OCI-LY1 (cell line): ENCODE measurements at regions not wholly inside any gene's neighbourhood (a gene's known extent, or its start where the extent isn't known, plus 50 kb on each side); places are given as distances from the start of the nearest gene placed in this dataset.

Experiments used
- H2AFZ ChIP-seq: fragments of 200-600 bp; sonication (generic), shearing (Covaris generic); 2 replicates; pipeline ENCODE4 v1.6.0; 2014; ENCODE audit warnings: antibody characterized with exemption, mild to moderate bottlenecking, low read length
- H3F3A ChIP-seq: fragments of 200-600 bp; sonication (generic), shearing (Covaris generic); 2 replicates; pipeline ENCODE4 v1.6.0; 2014; ENCODE audit warnings: mild to moderate bottlenecking, antibody characterized with exemption, low read length, moderate library complexity; ENCODE audit not compliant: insufficient read depth
- H3K27ac ChIP-seq: fragments of 200-600 bp; sonication (generic); 2 replicates; pipeline ENCODE4 v1.5.1; 2014; ENCODE audit warnings: low read length, mixed run types, mild to moderate bottlenecking, low read depth; ENCODE audit not compliant: poor library complexity, severe bottlenecking
- H3K27me3 ChIP-seq: fragments of 200-600 bp; sonication (generic); 2 replicates; pipeline ENCODE4 v1.6.0; 2014; ENCODE audit warnings: antibody characterized with exemption, mild to moderate bottlenecking, low read length, moderate library complexity; ENCODE audit not compliant: insufficient read depth
- H3K36me3 ChIP-seq: fragments of 200-600 bp; sonication (generic); 2 replicates; pipeline ENCODE4 v1.6.1; 2014; ENCODE audit warnings: mild to moderate bottlenecking, antibody characterized with exemption, low read length, moderate library complexity, mixed read lengths; ENCODE audit not compliant: insufficient read depth
- H3K4me1 ChIP-seq: fragments of 200-600 bp; sonication (generic); 2 replicates; pipeline ENCODE4 v1.5.1; 2014; ENCODE audit warnings: mild to moderate bottlenecking, low read length, moderate library complexity; ENCODE audit not compliant: insufficient read depth, severe bottlenecking
- H3K4me2 ChIP-seq: fragments of 200-600 bp; sonication (generic), shearing (Covaris generic); 2 replicates; pipeline ENCODE4 v1.6.1; 2014; ENCODE audit warnings: low read length
- H3K4me3 ChIP-seq: fragments of 200-600 bp; sonication (generic); 2 replicates; pipeline ENCODE4 v1.5.1; 2014; ENCODE audit warnings: low read length, low read depth, mild to moderate bottlenecking, mixed read lengths; ENCODE audit not compliant: poor library complexity, severe bottlenecking
- H3K79me2 ChIP-seq: fragments of 200-600 bp; shearing (Covaris generic); 2 replicates; pipeline ENCODE4 v1.6.1; 2016; ENCODE audit warnings: mixed run types, low read length, mixed read lengths; ENCODE audit not compliant: insufficient read depth
- H3K9ac ChIP-seq: fragments of 200-600 bp; sonication (generic), shearing (Covaris generic); 2 replicates; pipeline ENCODE4 v1.6.1; 2014; ENCODE audit warnings: mild to moderate bottlenecking, low read length, mixed read lengths
- H3K9me2 ChIP-seq: fragments of 200-600 bp; sonication (generic), shearing (Covaris generic); 2 replicates; pipeline ENCODE4 v1.6.1; 2014; ENCODE audit warnings: low read depth, mild to moderate bottlenecking, low read length, mixed read lengths
- H3K9me3 ChIP-seq: fragments of 200-600 bp; shearing (Covaris generic); 2 replicates; pipeline ENCODE4 v1.6.1; 2014; ENCODE audit warnings: low read length, mixed read lengths
- H4K20me1 ChIP-seq: fragments of 200-600 bp; sonication (generic), shearing (Covaris generic); 2 replicates; pipeline ENCODE4 v1.6.0; 2016; ENCODE audit warnings: mild to moderate bottlenecking, low read length; ENCODE audit not compliant: insufficient read depth
- EZH2 ChIP-seq: fragments of 200-600 bp; sonication (generic), shearing (Covaris generic); IDR thresholded peaks from 2 replicates; pipeline ENCODE4 v1.8.0; 2017; ENCODE audit warnings: borderline replicate concordance, mixed run types, mild to moderate bottlenecking, antibody characterized with exemption, low read length, moderate library complexity, mixed read lengths
- TF ChIP-seq, protein P1 (sequence below): fragments of 200-600 bp; sonication (generic), shearing (Covaris generic); IDR thresholded peaks from 2 replicates; pipeline ENCODE4 v1.5.1; 2017; ENCODE audit warnings: mild to moderate bottlenecking, antibody characterized with exemption, low read length, moderate library complexity, mixed read lengths

DNA sequence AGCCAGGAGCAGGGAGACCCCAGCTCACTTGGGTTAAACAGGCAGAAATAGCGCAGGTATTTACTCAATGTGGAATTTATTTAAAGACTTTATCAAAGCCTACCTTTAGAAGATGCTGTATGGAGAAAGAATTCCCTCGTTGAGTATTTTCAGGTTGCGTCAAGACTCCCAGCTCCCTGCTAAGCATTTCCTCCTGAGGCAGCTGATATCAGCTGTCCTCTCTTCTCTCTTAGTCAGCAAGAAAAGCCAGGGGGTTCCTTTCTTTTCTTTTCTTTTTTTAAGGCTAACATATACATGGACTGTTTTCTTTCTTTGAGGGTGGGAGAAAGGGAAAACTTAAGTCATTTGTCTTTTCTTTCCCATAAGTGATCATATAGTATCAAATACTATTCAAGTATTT is 125.8 kb upstream of the POU2AF2 start:
- TF ChIP-seq, protein P1, sequence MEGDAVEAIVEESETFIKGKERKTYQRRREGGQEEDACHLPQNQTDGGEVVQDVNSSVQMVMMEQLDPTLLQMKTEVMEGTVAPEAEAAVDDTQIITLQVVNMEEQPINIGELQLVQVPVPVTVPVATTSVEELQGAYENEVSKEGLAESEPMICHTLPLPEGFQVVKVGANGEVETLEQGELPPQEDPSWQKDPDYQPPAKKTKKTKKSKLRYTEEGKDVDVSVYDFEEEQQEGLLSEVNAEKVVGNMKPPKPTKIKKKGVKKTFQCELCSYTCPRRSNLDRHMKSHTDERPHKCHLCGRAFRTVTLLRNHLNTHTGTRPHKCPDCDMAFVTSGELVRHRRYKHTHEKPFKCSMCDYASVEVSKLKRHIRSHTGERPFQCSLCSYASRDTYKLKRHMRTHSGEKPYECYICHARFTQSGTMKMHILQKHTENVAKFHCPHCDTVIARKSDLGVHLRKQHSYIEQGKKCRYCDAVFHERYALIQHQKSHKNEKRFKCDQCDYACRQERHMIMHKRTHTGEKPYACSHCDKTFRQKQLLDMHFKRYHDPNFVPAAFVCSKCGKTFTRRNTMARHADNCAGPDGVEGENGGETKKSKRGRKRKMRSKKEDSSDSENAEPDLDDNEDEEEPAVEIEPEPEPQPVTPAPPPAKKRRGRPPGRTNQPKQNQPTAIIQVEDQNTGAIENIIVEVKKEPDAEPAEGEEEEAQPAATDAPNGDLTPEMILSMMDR = no peak
- no peak for TF ChIP-seq EZH2
- no peak overlapping the region for H3K9ac ChIP-seq

GRCh38 chr11:111115890-111116289 is 129.6 kb upstream of the POU2AF2 start:
- H4K20me1 ChIP-seq = no peaks in the 10 kb centered on the region
- no peaks in the 10 kb centered on the region for H3K9me2 ChIP-seq
- no peak for TF ChIP-seq EZH2
- TF ChIP-seq, protein P1 = no peak
- H3K9me3 ChIP-seq = no peaks in the 10 kb centered on the region
- H3K27me3 ChIP-seq = no peaks in the 10 kb centered on the region
- no peak overlapping the region for H3K27ac ChIP-seq
- no peak overlapping the region for H3K4me2 ChIP-seq
- no peaks in the 10 kb centered on the region for H3F3A ChIP-seq
- H2AFZ ChIP-seq = no peak overlapping the region
- H3K36me3 ChIP-seq = no peaks in the 10 kb centered on the region
- peaks cover 9% of the 10 kb centered on the region for H3K4me1 ChIP-seq
- no peak overlapping the region for H3K9ac ChIP-seq
- no peak overlapping the region for H3K4me3 ChIP-seq
- no peaks in the 10 kb centered on the region for H3K79me2 ChIP-seq

More for the DNA sequence above, 125.8 kb upstream of the POU2AF2 start:
- H3K4me3 ChIP-seq = no peak overlapping the region
- no peak overlapping the region for H3K27ac ChIP-seq
- H3K4me1 ChIP-seq = peaks cover 5% of the 10 kb centered on the region
- no peaks in the 10 kb centered on the region for H3F3A ChIP-seq
- no peaks in the 10 kb centered on the region for H3K79me2 ChIP-seq
- no peak overlapping the region for H2AFZ ChIP-seq
- no peaks in the 10 kb centered on the region for H3K27me3 ChIP-seq
- H4K20me1 ChIP-seq = no peaks in the 10 kb centered on the region
- no peaks in the 10 kb centered on the region for H3K9me3 ChIP-seq
- H3K36me3 ChIP-seq = no peaks in the 10 kb centered on the region
- no peak overlapping the region for H3K4me2 ChIP-seq
- no peaks in the 10 kb centered on the region for H3K9me2 ChIP-seq

- Histone ChIP-seq H4K20me1 (no peaks in the 10 kb centered on the region), H3F3A (no peaks in the 10 kb centered on the region), H3K27ac (no peak overlapping the region), H3K9ac (no peak overlapping the region), H3K36me3 (no peaks in the 10 kb centered on the region), H3K9me2 (no peaks in the 10 kb centered on the region), H3K27me3 (no peaks in the 10 kb centered on the region), H3K4me2 (no peak overlapping the region), H3K9me3 (no peaks in the 10 kb centered on the region), H2AFZ (no peak overlapping the region), H3K4me1 (peaks cover 9% of the 10 kb centered on the region), H3K4me3 (no peak overlapping the region), H3K79me2 (no peaks in the 10 kb centered on the region)
- TF ChIP-seq EZH2 = no peak
- TF ChIP-seq, protein P1 = no peak
These were observed 131.4 kb upstream of the POU2AF2 start for GRCh38 chr11:111114091-111114490.
